ENCODE measurements at regions not wholly inside any gene's neighbourhood (a gene's known extent, or its start where the extent isn't known, plus 50 kb on each side); places are given as distances from the start of the nearest gene placed in this dataset.

GRCh38 chr20:4511776-4512175 lies 174.5 kb upstream of the PRNP start (continued):
- TF ChIP-seq ATF3 (IDR thresholded peaks at IDR 0.05; ENCODE audit: insufficient read depth, low read depth, low read length) = no peak

Data from H1 (cell line).